ENCODE measurements at regions not wholly inside any gene's neighbourhood (a gene's known extent, or its start where the extent isn't known, plus 50 kb on each side); places are given as distances from the start of the nearest gene placed in this dataset.
"Not testable (repeated sequence)": the region's sequence is repeated elsewhere in the genome, so short reads cannot be mapped to it uniquely, and the experiment has no call there.

GRCh38 chr3:101913168-101913567 is 63.9 kb downstream of the NFKBIZ start:
- no peaks in the 10 kb centered on the region for H3K4me1 Mint-ChIP-seq
- peaks cover 0 to 12% (median 0%) of the 10 kb centered on the region in 3 donors for H3K36me3 Mint-ChIP-seq
- POLR2A ChIA-PET = no interaction called here
- Histone ChIP-seq H3K9me3 (ENCODE audit: low read length) (no peaks in the 10 kb centered on the region), H3K4me1 (ENCODE audit: insufficient read depth, low read length) (no peaks in the 10 kb centered on the region), H3K27ac (ENCODE audit: low read depth, low read length) (no peak overlapping the region), H3K36me3 (ENCODE audit: insufficient read depth, low read length) (no peaks in the 10 kb centered on the region), H3K27me3 (ENCODE audit: insufficient read depth, low read length, poor library complexity, severe bottlenecking) (no peaks in the 10 kb centered on the region), H3K4me3 (ENCODE audit: low read length) (no peak overlapping the region)
- DNase-seq = no peak
- no peak overlapping the region for H3K27ac Mint-ChIP-seq
- H3K4me3 Mint-ChIP-seq = no peak overlapping the region
- no peaks in the 10 kb centered on the region for H3K27me3 Mint-ChIP-seq
- CTCF ChIA-PET = no interaction called here
- H3K9me3 Mint-ChIP-seq = peaks cover 0 to 6% (median 3%) of the 10 kb centered on the region in 5 donors

GRCh38 chr3:101917761-101918160 is 68.4 kb downstream of the NFKBIZ start:
- H3K27me3 Mint-ChIP-seq; H3K4me1 Mint-ChIP-seq; DNase-seq; H3K27ac Mint-ChIP-seq; H3K4me3 ChIP-seq (ENCODE audit: low read length); H3K27ac ChIP-seq (ENCODE audit: low read depth, low read length); H3K9me3 Mint-ChIP-seq; H3K4me1 ChIP-seq (ENCODE audit: insufficient read depth, low read length); H3K4me3 Mint-ChIP-seq; CTCF ChIA-PET; POLR2A ChIA-PET; H3K27me3 ChIP-seq (ENCODE audit: insufficient read depth, low read length, poor library complexity, severe bottlenecking); H3K36me3 ChIP-seq (ENCODE audit: insufficient read depth, low read length); H3K9me3 ChIP-seq (ENCODE audit: low read length): not testable (repeated sequence)
- peaks cover 0 to 22% (median 0%) of the 10 kb centered on the region in 3 donors for H3K36me3 Mint-ChIP-seq

GRCh38 chr3:101922151-101922725 is 72.9 kb downstream of the NFKBIZ start:
- H3K27ac ChIP-seq (ENCODE audit: low read depth, low read length); H3K9me3 Mint-ChIP-seq; H3K27me3 Mint-ChIP-seq; H3K9me3 ChIP-seq (ENCODE audit: low read length); H3K27ac Mint-ChIP-seq; H3K4me3 ChIP-seq (ENCODE audit: low read length); CTCF ChIA-PET; H3K36me3 ChIP-seq (ENCODE audit: insufficient read depth, low read length); H3K27me3 ChIP-seq (ENCODE audit: insufficient read depth, low read length, poor library complexity, severe bottlenecking); DNase-seq; H3K4me3 Mint-ChIP-seq; POLR2A ChIA-PET: not testable (repeated sequence)
- Mint-ChIP-seq H3K4me1 (peaks cover 12 to 22% (median 17%) of the 10 kb centered on the region in 3 donors), H3K36me3 (peaks cover 0 to 16% (median 0%) of the 10 kb centered on the region in 3 donors)
- H3K4me1 ChIP-seq (ENCODE audit: insufficient read depth, low read length) = peaks cover 19% of the 10 kb centered on the region

GRCh38 chr3:101924621-101925020 is 75.3 kb downstream of the NFKBIZ start:
- not testable (repeated sequence) for H3K27ac Mint-ChIP-seq

GRCh38 chr3:101925124-101925523 is 75.8 kb downstream of the NFKBIZ start:
- peak overlapping the region in 1 of 7 donors; percentile 20 for H3K4me3 Mint-ChIP-seq
- H3K27me3 ChIP-seq (ENCODE audit: insufficient read depth, low read length, poor library complexity, severe bottlenecking); H3K9me3 Mint-ChIP-seq; H3K36me3 ChIP-seq (ENCODE audit: insufficient read depth, low read length); H3K4me3 ChIP-seq (ENCODE audit: low read length); H3K36me3 Mint-ChIP-seq; H3K27me3 Mint-ChIP-seq; H3K27ac ChIP-seq (ENCODE audit: low read depth, low read length); H3K9me3 ChIP-seq (ENCODE audit: low read length); DNase-seq; POLR2A ChIA-PET: not testable (repeated sequence)
- H3K27ac Mint-ChIP-seq = peak overlapping the region in 2 of 8 donors; percentile 0 to 18
- CTCF ChIA-PET = interaction anchor here (1.3 kb wide), 1 partner anchor 11 kb away, joined by 3 read pairs; no protein-coding TSS in a partner anchor
- peaks cover 12 to 22% (median 17%) of the 10 kb centered on the region in 3 donors for H3K4me1 Mint-ChIP-seq
- H3K4me1 ChIP-seq (ENCODE audit: insufficient read depth, low read length) = peaks cover 19% of the 10 kb centered on the region

More at GRCh38 chr3:101924621-101925020, 75.3 kb downstream of the NFKBIZ start:
- H3K9me3 Mint-ChIP-seq; H3K27me3 Mint-ChIP-seq; H3K9me3 ChIP-seq (ENCODE audit: low read length); H3K27ac ChIP-seq (ENCODE audit: low read depth, low read length); POLR2A ChIA-PET; H3K27me3 ChIP-seq (ENCODE audit: insufficient read depth, low read length, poor library complexity, severe bottlenecking); H3K4me3 ChIP-seq (ENCODE audit: low read length); H3K4me3 Mint-ChIP-seq; H3K36me3 ChIP-seq (ENCODE audit: insufficient read depth, low read length): not testable (repeated sequence)
- peaks cover 0 to 11% (median 0%) of the 10 kb centered on the region in 3 donors for H3K36me3 Mint-ChIP-seq
- peaks cover 19% of the 10 kb centered on the region for H3K4me1 ChIP-seq (ENCODE audit: insufficient read depth, low read length)
- peak in 2 of 5 donors; percentile 7 to 35 for DNase-seq
- CTCF ChIA-PET = interaction anchor here (1.3 kb wide), 1 partner anchor 11 kb away, joined by 3 read pairs; no protein-coding TSS in a partner anchor
- H3K4me1 Mint-ChIP-seq = peaks cover 12 to 22% (median 17%) of the 10 kb centered on the region in 3 donors

GRCh38 chr3:101925564-101925963 is 76.2 kb downstream of the NFKBIZ start:
- Histone ChIP-seq H3K27me3 (ENCODE audit: insufficient read depth, low read length, poor library complexity, severe bottlenecking) (no peaks in the 10 kb centered on the region), H3K9me3 (ENCODE audit: low read length) (no peaks in the 10 kb centered on the region), H3K4me3 (ENCODE audit: low read length) (no peak overlapping the region), H3K36me3 (ENCODE audit: insufficient read depth, low read length) (no peaks in the 10 kb centered on the region), H3K4me1 (ENCODE audit: insufficient read depth, low read length) (peaks cover 19% of the 10 kb centered on the region), H3K27ac (ENCODE audit: low read depth, low read length) (no peak overlapping the region)
- H3K27ac Mint-ChIP-seq = peak overlapping the region in 1 of 8 donors; percentile 18
- peaks cover 0 to 3% of the 10 kb centered on the region in 2 donors for H3K27me3 Mint-ChIP-seq
- H3K9me3 Mint-ChIP-seq = peaks cover 0 to 3% (median 0%) of the 10 kb centered on the region in 5 donors
- ChIA-PET CTCF (interaction anchor here (1.3 kb wide), 1 partner anchor 10 kb away, joined by 3 read pairs; no protein-coding TSS in a partner anchor), POLR2A (no interaction called here)
- H3K4me1 Mint-ChIP-seq = peaks cover 12 to 22% (median 17%) of the 10 kb centered on the region in 3 donors
- peak overlapping the region in 1 of 7 donors; percentile 20 for H3K4me3 Mint-ChIP-seq
- H3K36me3 Mint-ChIP-seq = peaks cover 0 to 7% (median 0%) of the 10 kb centered on the region in 3 donors
- DNase-seq = no peak

- no peaks in the 10 kb centered on the region for H3K9me3 ChIP-seq (ENCODE audit: low read length)
- H3K4me1 ChIP-seq (ENCODE audit: insufficient read depth, low read length) = peaks cover 19% of the 10 kb centered on the region
- POLR2A ChIA-PET = no interaction called here
These were observed 77.3 kb downstream of the NFKBIZ start for GRCh38 chr3:101926594-101927105.

GRCh38 chr3:101928890-101929289 is 79.6 kb downstream of the NFKBIZ start:
- POLR2A ChIA-PET = no interaction called here
- H3K4me1 ChIP-seq (ENCODE audit: insufficient read depth, low read length) = peaks cover 16% of the 10 kb centered on the region
- Mint-ChIP-seq H3K27ac (peak overlapping the region in 1 of 8 donors; percentile 57), H3K9me3 (no peaks in the 10 kb centered on the region), H3K4me3 (no peak overlapping the region), H3K27me3 (peaks cover 0 to 2% of the 10 kb centered on the region in 2 donors), H3K4me1 (peaks cover 9 to 21% (median 17%) of the 10 kb centered on the region in 3 donors), H3K36me3 (no peaks in the 10 kb centered on the region)
- H3K4me3 ChIP-seq (ENCODE audit: low read length) = no peak overlapping the region
- no peak overlapping the region for H3K27ac ChIP-seq (ENCODE audit: low read depth, low read length)
- DNase-seq = no peak
- H3K36me3 ChIP-seq (ENCODE audit: insufficient read depth, low read length) = no peaks in the 10 kb centered on the region
- CTCF ChIA-PET = no interaction called here
- no peaks in the 10 kb centered on the region for H3K27me3 ChIP-seq (ENCODE audit: insufficient read depth, low read length, poor library complexity, severe bottlenecking)
- no peaks in the 10 kb centered on the region for H3K9me3 ChIP-seq (ENCODE audit: low read length)

More at GRCh38 chr3:101926594-101927105, 77.3 kb downstream of the NFKBIZ start:
- CTCF ChIA-PET = interaction anchor here (1.0 kb wide), 1 partner anchor 117 kb away, joined by 5 read pairs; no protein-coding TSS in a partner anchor
- H3K9me3 Mint-ChIP-seq = no peaks in the 10 kb centered on the region
- Histone ChIP-seq H3K27ac (ENCODE audit: low read depth, low read length) (no peak overlapping the region), H3K27me3 (ENCODE audit: insufficient read depth, low read length, poor library complexity, severe bottlenecking) (no peaks in the 10 kb centered on the region), H3K36me3 (ENCODE audit: insufficient read depth, low read length) (no peaks in the 10 kb centered on the region), H3K4me3 (ENCODE audit: low read length) (no peak overlapping the region)
- no peak overlapping the region for H3K4me3 Mint-ChIP-seq
- H3K36me3 Mint-ChIP-seq = peaks cover 0 to 4% (median 0%) of the 10 kb centered on the region in 3 donors
- peaks cover 0 to 3% of the 10 kb centered on the region in 2 donors for H3K27me3 Mint-ChIP-seq
- peaks cover 12 to 22% (median 17%) of the 10 kb centered on the region in 3 donors for H3K4me1 Mint-ChIP-seq
- no peak for DNase-seq
- peak overlapping the region in 1 of 8 donors; percentile 69 for H3K27ac Mint-ChIP-seq

Data from CD8-positive, alpha-beta memory T cell (primary cell).